ENCODE measurements at regions not wholly inside any gene's neighbourhood (a gene's known extent, or its start where the extent isn't known, plus 50 kb on each side); places are given as distances from the start of the nearest gene placed in this dataset.

DNA sequence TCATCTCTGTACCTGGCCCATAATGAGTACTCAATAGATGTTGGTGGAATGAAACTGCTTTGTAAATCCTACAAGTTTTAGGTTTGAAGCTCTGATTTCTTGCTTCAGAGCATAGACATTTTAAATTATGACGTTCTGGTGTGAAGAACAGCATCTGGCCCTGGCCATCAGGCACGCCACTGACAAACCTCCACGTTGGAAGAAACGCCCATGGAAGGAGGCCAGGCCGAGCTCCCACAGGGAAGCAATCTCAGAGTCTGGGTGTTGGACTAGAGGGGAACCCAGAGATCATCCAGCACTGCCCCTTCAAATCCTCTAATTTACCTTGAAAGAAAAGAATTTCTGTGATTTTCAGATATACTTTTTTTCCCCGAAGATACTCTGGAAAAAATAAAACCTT lies 328.1 kb upstream of the RGMA start:
- ATAC-seq: no peak
- no peak for TF ChIP-seq TCF4 (CRISPR knock-in tag; IDR thresholded peaks at IDR 0.05; ENCODE audit: borderline replicate concordance)
- no peak for TF ChIP-seq TOX (CRISPR knock-in tag; IDR thresholded peaks at IDR 0.05; ENCODE audit: borderline replicate concordance)
- TF ChIP-seq, protein P1, sequence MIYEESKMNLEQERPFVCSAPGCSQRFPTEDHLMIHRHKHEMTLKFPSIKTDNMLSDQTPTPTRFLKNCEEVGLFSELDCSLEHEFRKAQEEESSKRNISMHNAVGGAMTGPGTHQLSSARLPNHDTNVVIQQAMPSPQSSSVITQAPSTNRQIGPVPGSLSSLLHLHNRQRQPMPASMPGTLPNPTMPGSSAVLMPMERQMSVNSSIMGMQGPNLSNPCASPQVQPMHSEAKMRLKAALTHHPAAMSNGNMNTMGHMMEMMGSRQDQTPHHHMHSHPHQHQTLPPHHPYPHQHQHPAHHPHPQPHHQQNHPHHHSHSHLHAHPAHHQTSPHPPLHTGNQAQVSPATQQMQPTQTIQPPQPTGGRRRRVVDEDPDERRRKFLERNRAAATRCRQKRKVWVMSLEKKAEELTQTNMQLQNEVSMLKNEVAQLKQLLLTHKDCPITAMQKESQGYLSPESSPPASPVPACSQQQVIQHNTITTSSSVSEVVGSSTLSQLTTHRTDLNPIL (CRISPR knock-in tag; IDR thresholded peaks at IDR 0.05; ENCODE audit: low read depth): no peak
- no peak for TF ChIP-seq ZFP3 (CRISPR knock-in tag; IDR thresholded peaks at IDR 0.05)

DNA sequence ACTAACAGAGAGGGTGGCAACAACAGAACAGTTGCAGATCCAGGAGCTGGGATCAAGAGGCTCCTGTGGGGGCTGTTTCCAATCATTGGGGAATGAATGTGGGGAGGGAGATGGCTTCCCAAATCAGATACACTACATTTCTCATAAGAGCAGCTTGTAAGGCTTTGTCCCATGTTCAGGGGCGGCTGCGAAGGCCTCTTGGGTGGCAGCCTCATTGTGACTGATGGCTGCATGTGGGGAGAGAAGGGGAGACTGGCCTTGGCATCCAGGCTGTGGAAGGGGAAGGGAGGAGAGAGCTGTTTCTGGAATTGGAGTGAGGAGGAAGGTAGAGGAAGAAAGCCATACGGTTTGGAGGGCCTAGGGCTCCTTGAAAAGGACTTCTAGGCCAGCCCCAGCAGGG lies 326.6 kb upstream of the RGMA start:
- ATAC-seq: no peak
- TF ChIP-seq, protein P1 (CRISPR knock-in tag; IDR thresholded peaks at IDR 0.05; ENCODE audit: low read depth): no peak
- TF ChIP-seq ZC3H10 (CRISPR knock-in tag; IDR thresholded peaks at IDR 0.05) (no peak), GLIS3 (CRISPR knock-in tag; IDR thresholded peaks at IDR 0.05) (no peak)
- TF ChIP-seq, protein P2, sequence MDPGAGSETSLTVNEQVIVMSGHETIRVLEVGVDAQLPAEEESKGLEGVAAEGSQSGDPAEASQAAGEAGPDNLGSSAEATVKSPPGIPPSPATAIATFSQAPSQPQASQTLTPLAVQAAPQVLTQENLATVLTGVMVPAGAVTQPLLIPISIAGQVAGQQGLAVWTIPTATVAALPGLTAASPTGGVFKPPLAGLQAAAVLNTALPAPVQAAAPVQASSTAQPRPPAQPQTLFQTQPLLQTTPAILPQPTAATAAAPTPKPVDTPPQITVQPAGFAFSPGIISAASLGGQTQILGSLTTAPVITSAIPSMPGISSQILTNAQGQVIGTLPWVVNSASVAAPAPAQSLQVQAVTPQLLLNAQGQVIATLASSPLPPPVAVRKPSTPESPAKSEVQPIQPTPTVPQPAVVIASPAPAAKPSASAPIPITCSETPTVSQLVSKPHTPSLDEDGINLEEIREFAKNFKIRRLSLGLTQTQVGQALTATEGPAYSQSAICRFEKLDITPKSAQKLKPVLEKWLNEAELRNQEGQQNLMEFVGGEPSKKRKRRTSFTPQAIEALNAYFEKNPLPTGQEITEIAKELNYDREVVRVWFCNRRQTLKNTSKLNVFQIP (CRISPR knock-in tag; IDR thresholded peaks at IDR 0.05; ENCODE audit: borderline replicate concordance, low read depth): no peak
- TF ChIP-seq, protein P3, sequence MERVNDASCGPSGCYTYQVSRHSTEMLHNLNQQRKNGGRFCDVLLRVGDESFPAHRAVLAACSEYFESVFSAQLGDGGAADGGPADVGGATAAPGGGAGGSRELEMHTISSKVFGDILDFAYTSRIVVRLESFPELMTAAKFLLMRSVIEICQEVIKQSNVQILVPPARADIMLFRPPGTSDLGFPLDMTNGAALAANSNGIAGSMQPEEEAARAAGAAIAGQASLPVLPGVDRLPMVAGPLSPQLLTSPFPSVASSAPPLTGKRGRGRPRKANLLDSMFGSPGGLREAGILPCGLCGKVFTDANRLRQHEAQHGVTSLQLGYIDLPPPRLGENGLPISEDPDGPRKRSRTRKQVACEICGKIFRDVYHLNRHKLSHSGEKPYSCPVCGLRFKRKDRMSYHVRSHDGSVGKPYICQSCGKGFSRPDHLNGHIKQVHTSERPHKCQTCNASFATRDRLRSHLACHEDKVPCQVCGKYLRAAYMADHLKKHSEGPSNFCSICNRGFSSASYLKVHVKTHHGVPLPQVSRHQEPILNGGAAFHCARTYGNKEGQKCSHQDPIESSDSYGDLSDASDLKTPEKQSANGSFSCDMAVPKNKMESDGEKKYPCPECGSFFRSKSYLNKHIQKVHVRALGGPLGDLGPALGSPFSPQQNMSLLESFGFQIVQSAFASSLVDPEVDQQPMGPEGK (CRISPR knock-in tag; IDR thresholded peaks at IDR 0.05; ENCODE audit: borderline replicate concordance): no peak
- TF ChIP-seq, protein P4, sequence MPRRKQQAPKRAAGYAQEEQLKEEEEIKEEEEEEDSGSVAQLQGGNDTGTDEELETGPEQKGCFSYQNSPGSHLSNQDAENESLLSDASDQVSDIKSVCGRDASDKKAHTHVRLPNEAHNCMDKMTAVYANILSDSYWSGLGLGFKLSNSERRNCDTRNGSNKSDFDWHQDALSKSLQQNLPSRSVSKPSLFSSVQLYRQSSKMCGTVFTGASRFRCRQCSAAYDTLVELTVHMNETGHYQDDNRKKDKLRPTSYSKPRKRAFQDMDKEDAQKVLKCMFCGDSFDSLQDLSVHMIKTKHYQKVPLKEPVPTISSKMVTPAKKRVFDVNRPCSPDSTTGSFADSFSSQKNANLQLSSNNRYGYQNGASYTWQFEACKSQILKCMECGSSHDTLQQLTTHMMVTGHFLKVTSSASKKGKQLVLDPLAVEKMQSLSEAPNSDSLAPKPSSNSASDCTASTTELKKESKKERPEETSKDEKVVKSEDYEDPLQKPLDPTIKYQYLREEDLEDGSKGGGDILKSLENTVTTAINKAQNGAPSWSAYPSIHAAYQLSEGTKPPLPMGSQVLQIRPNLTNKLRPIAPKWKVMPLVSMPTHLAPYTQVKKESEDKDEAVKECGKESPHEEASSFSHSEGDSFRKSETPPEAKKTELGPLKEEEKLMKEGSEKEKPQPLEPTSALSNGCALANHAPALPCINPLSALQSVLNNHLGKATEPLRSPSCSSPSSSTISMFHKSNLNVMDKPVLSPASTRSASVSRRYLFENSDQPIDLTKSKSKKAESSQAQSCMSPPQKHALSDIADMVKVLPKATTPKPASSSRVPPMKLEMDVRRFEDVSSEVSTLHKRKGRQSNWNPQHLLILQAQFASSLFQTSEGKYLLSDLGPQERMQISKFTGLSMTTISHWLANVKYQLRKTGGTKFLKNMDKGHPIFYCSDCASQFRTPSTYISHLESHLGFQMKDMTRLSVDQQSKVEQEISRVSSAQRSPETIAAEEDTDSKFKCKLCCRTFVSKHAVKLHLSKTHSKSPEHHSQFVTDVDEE (CRISPR knock-in tag; IDR thresholded peaks at IDR 0.05): no peak

DNA sequence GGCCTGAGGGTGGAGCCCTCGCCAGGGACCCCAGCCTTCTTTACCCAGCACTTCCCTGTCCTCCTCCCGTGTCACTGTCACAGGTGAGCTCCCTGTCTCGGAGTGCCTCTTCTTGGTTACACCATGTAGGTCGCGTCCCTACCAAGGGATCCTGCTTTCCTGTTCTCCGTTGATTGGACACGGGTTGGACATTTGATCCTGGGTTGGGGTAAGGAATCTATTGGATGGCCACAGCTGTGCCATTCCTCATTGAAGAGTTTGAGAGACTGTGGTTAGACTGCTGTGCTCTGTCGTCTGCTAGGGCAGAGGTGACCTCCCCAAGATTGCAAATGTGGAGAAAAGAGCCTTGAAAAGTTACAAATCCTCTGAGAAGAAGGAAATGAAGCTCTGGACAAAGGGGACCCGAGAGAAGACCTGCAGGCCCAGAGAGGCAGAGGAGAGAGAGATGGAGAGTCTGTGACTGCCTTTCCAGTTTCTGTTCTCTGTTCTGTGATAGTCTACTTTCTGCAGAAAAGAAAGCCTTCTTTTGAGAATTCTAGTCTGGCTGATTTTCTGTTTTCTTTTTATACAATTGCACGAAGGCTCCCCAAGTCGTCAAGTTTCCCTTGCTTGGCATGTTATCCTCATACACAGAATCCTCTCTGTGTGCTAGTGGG lies 325.7 kb upstream of the RGMA start:
- ATAC-seq: no peak
- TF ChIP-seq TOX (CRISPR knock-in tag; IDR thresholded peaks at IDR 0.05; ENCODE audit: borderline replicate concordance) (no peak), ZFP3 (CRISPR knock-in tag; IDR thresholded peaks at IDR 0.05) (no peak), ZNF70 (CRISPR knock-in tag; IDR thresholded peaks at IDR 0.05) (no peak), PPARA (CRISPR knock-in tag; IDR thresholded peaks at IDR 0.05; ENCODE audit: borderline replicate concordance) (no peak), RARB (CRISPR knock-in tag; IDR thresholded peaks at IDR 0.05) (no peak), CSDC2 (CRISPR knock-in tag; IDR thresholded peaks at IDR 0.05) (no peak), TCF4 (CRISPR knock-in tag; IDR thresholded peaks at IDR 0.05; ENCODE audit: borderline replicate concordance) (no peak), ZC3H10 (CRISPR knock-in tag; IDR thresholded peaks at IDR 0.05) (no peak), OSR1 (CRISPR knock-in tag; IDR thresholded peaks at IDR 0.05) (no peak), ZNF565 (CRISPR knock-in tag; conservative IDR thresholded peaks at IDR 0.05; ENCODE audit: low read depth) (no peak), ZNF8 (CRISPR knock-in tag; IDR thresholded peaks at IDR 0.05) (no peak), ISL1 (CRISPR knock-in tag; IDR thresholded peaks at IDR 0.05) (no peak), ZFP30 (CRISPR knock-in tag; IDR thresholded peaks at IDR 0.05) (no peak), SNAI2 (CRISPR knock-in tag; IDR thresholded peaks at IDR 0.05) (no peak)
- TF ChIP-seq, protein P1 (CRISPR knock-in tag; IDR thresholded peaks at IDR 0.05; ENCODE audit: low read depth): no peak
- TF ChIP-seq, protein P2 (CRISPR knock-in tag; IDR thresholded peaks at IDR 0.05; ENCODE audit: borderline replicate concordance, low read depth): no peak
